Activated CD4-positive, alpha-beta T cell treated with anti-CD3 and anti-CD28 coated beads, Interleukin-10, Interleukin-2, amounts not matched to agents 100 ng/mL and 50 ng/mL, durations not matched to agents 16 hours and 8 hours (primary cell): ENCODE measurements at regions not wholly inside any gene's neighbourhood (a gene's known extent, or its start where the extent isn't known, plus 50 kb on each side); places are given as distances from the start of the nearest gene placed in this dataset.
"Not testable (repeated sequence)": the region's sequence is repeated elsewhere in the genome, so short reads cannot be mapped to it uniquely, and the experiment has no call there.

Experiments used
- DNase-seq: peaks from one replicate; pipeline ENCODE4 v3.0.0-alpha.2; 2020

GRCh38 chr10:29878492-29878891 is 180.9 kb downstream of the JCAD start:
- no peak for DNase-seq

GRCh38 chr10:29877793-29878491 is 181.4 kb downstream of the JCAD start:
- DNase-seq, result no peak

GRCh38 chr10:29876008-29876555 is 183.3 kb downstream of the JCAD start:
- no peak for DNase-seq

GRCh38 chr10:29874606-29875269 is 184.6 kb downstream of the JCAD start:
- DNase-seq, result no peak

GRCh38 chr10:29873941-29874484 is 185.4 kb downstream of the JCAD start:
- no peak for DNase-seq

GRCh38 chr10:29870522-29871044 is 188.8 kb downstream of the JCAD start:
- DNase-seq, result no peak

- no peak for DNase-seq
Measured at GRCh38 chr10:29869593-29869992, 189.8 kb downstream of the JCAD start.

GRCh38 chr10:29866356-29866755 is 193.0 kb downstream of the JCAD start:
- no peak for DNase-seq

- DNase-seq, result no peak
Measured at GRCh38 chr10:29865700-29866355, 193.6 kb downstream of the JCAD start.

- no peak for DNase-seq
Measured at GRCh38 chr10:29862923-29863614, 196.3 kb downstream of the JCAD start.

- DNase-seq, result no peak
Measured at GRCh38 chr10:29861811-29862505, 197.4 kb downstream of the JCAD start.

GRCh38 chr10:29861231-29861630 is 198.2 kb downstream of the JCAD start:
- DNase-seq, result not testable (repeated sequence)

GRCh38 chr10:29860166-29860565 is 199.2 kb downstream of the JCAD start:
- DNase-seq, result peak; percentile 1

- no peak for DNase-seq
Measured at GRCh38 chr10:29859521-29860130, 199.8 kb downstream of the JCAD start.

GRCh38 chr10:29858702-29859267 is 200.6 kb downstream of the JCAD start:
- DNase-seq, result no peak

- no peak for DNase-seq
Measured at GRCh38 chr10:29857843-29858701, 201.3 kb downstream of the JCAD start.

GRCh38 chr10:29856295-29856694 is 203.1 kb downstream of the JCAD start:
- no peak for DNase-seq

GRCh38 chr10:29853913-29854312 is 205.5 kb downstream of the JCAD start:
- no peak for DNase-seq

GRCh38 chr10:29851241-29851640 is 208.1 kb downstream of the JCAD start:
- no peak for DNase-seq

GRCh38 chr10:29850371-29850770 is 209.0 kb downstream of the JCAD start:
- DNase-seq, result no peak
